GM23338 (cell line): ENCODE measurements at regions not wholly inside any gene's neighbourhood (a gene's known extent, or its start where the extent isn't known, plus 50 kb on each side); places are given as distances from the start of the nearest gene placed in this dataset.

Experiments used
- ATAC-seq: fragments of 200-7000 bp; cut with Tn5 transposase; 3 replicates; pipeline ENCODE4 v1.9.1; 2020
- DNase-seq: peaks from one replicate; pipeline ENCODE4 v3.0.0-alpha.2; 2015; ENCODE audit warnings: low spot score
- H2AFZ ChIP-seq: fragments of 200-600 bp; sonication (generic); 2 replicates; pipeline ENCODE4 v1.8.0; 2016; ENCODE audit warnings: antibody characterized with exemption, mild to moderate bottlenecking, moderate library complexity
- H3F3A ChIP-seq: fragments of 200-600 bp; sonication (generic); replicated peaks from 2 replicates; pipeline ENCODE4 v1.8.0; 2017; ENCODE audit warnings: antibody characterized with exemption, mixed run types, low read depth
- H3K27ac ChIP-seq: fragments of 200-600 bp; sonication (generic); 2 replicates; pipeline ENCODE4 v1.6.1; 2016; ENCODE audit warnings: low read depth
- H3K27me3 ChIP-seq: fragments of 200-600 bp; sonication (generic); 2 replicates; pipeline ENCODE4 v1.8.0; 2016; ENCODE audit warnings: mild to moderate bottlenecking, mixed run types, moderate library complexity; ENCODE audit not compliant: insufficient read depth
- H3K36me3 ChIP-seq: fragments of 200-600 bp; sonication (generic); 2 replicates; pipeline ENCODE4 v1.8.0; 2016; ENCODE audit warnings: mild to moderate bottlenecking; ENCODE audit not compliant: insufficient read depth
- H3K4me1 ChIP-seq: fragments of 200-600 bp; sonication (generic); 2 replicates; pipeline ENCODE4 v1.8.0; 2016; ENCODE audit warnings: mild to moderate bottlenecking, moderate library complexity; ENCODE audit not compliant: insufficient read depth
- H3K4me2 ChIP-seq: fragments of 200-600 bp; sonication (generic); 2 replicates; pipeline ENCODE4 v1.7.1; 2017; ENCODE audit warnings: mixed run types
- H3K4me3 ChIP-seq: fragments of 200-600 bp; sonication (generic); 2 replicates; pipeline ENCODE4 v1.6.1; 2016; ENCODE audit warnings: mixed run types
- H3K79me2 ChIP-seq: fragments of 200-600 bp; sonication (generic); replicated peaks from 2 replicates; pipeline ENCODE4 v1.8.0; 2017; ENCODE audit warnings: mild to moderate bottlenecking; ENCODE audit not compliant: insufficient read depth
- H3K9me2 ChIP-seq: fragments of 200-600 bp; sonication (generic); 2 replicates; pipeline ENCODE4 v1.8.0; 2017; ENCODE audit not compliant: insufficient read depth
- H4K20me1 ChIP-seq: fragments of 200-600 bp; sonication (generic); replicated peaks from 2 replicates; pipeline ENCODE4 v1.8.0; 2017; ENCODE audit warnings: mild to moderate bottlenecking; ENCODE audit not compliant: insufficient read depth
- H3K27ac Mint-ChIP-seq: 2 replicates; pipeline ENCODE4 v1.8.0; 2020; ENCODE audit warnings: inconsistent platforms, mild to moderate bottlenecking, moderate library complexity, mixed read lengths
- H3K27me3 Mint-ChIP-seq: 3 replicates; pipeline ENCODE4 v1.8.0; 2022; ENCODE audit warnings: low read depth, mild to moderate bottlenecking, moderate library complexity, mixed read lengths, inconsistent platforms; ENCODE audit not compliant: insufficient read depth, poor library complexity
- H3K36me3 Mint-ChIP-seq: 3 replicates; pipeline ENCODE4 v1.8.0; 2021; ENCODE audit warnings: low read depth, mild to moderate bottlenecking, inconsistent platforms, moderate library complexity, mixed read lengths
- H3K4me1 Mint-ChIP-seq: 3 replicates; pipeline ENCODE4 v1.8.0; 2020; ENCODE audit warnings: mild to moderate bottlenecking, inconsistent platforms, mixed read lengths
- H3K4me3 Mint-ChIP-seq: 3 replicates; pipeline ENCODE4 v1.8.0; 2021; ENCODE audit warnings: moderate library complexity, mild to moderate bottlenecking, inconsistent platforms, mixed read lengths
- H3K9me3 Mint-ChIP-seq: 3 replicates; pipeline ENCODE4 v1.8.0; 2020; ENCODE audit warnings: moderate library complexity, mild to moderate bottlenecking, inconsistent platforms, mixed read lengths
- CREB1 ChIP-seq: fragments of 250-450 bp; sonication (Bioruptor Pico); IDR thresholded peaks from 2 replicates; pipeline ENCODE4 v1.5.0; 2020; ENCODE audit warnings: low read depth, mild to moderate bottlenecking, moderate library complexity
- CTCF ChIP-seq, 2 experiments: fragments of 200-600 bp in 1 of 2; sonication (generic) in 1 of 2; conservative IDR thresholded peaks; 2 replicates each; pipeline versions ENCODE4 v1.5.1 to v1.6.1; 2016 to 2017; ENCODE audit warnings: antibody characterized with exemption in 2 of 2, low read depth in 2 of 2, mild to moderate bottlenecking in 2 of 2, moderate library complexity in 1 of 2
- EZH2 ChIP-seq: fragments of 200-600 bp; sonication (generic); IDR thresholded peaks from one replicate; pipeline ENCODE4 v1.8.0; 2017; ENCODE audit warnings: antibody characterized with exemption, mild to moderate bottlenecking, low read depth; ENCODE audit not compliant: unreplicated experiment
- EZH2phosphoT487 ChIP-seq: fragments of 200-600 bp; sonication (generic); IDR thresholded peaks from one replicate; pipeline ENCODE4 v1.8.1; 2018; ENCODE audit warnings: antibody characterized with exemption; ENCODE audit not compliant: unreplicated experiment
- NANOG ChIP-seq: IDR thresholded peaks from 2 replicates; pipeline ENCODE4 v1.6.1; 2016; ENCODE audit warnings: antibody characterized with exemption, borderline replicate concordance
- POLR2AphosphoS5 ChIP-seq: IDR thresholded peaks from 2 replicates; pipeline ENCODE4 v1.6.1; 2016; ENCODE audit warnings: antibody characterized with exemption, low read depth
- STAT1 ChIP-seq: IDR thresholded peaks from one replicate; pipeline ENCODE4 v1.6.1; 2016; ENCODE audit warnings: antibody characterized with exemption; ENCODE audit not compliant: unreplicated experiment
- ZNF114 ChIP-seq: fragments of 250-450 bp; sonication (Bioruptor Pico); IDR thresholded peaks from 2 replicates; pipeline ENCODE4 v1.5.0; 2020; ENCODE audit warnings: mild to moderate bottlenecking, moderate library complexity
- ZNF331 ChIP-seq: fragments of 250-450 bp; sonication (Bioruptor Pico); IDR thresholded peaks from 2 replicates; pipeline ENCODE4 v1.5.0; 2020; ENCODE audit warnings: low read depth, mild to moderate bottlenecking, moderate library complexity
- ZNF462 ChIP-seq: fragments of 250-450 bp; sonication (Bioruptor Pico); IDR thresholded peaks from 2 replicates; pipeline ENCODE4 v1.5.0; 2020; ENCODE audit warnings: mild to moderate bottlenecking, moderate library complexity
- TF ChIP-seq, protein P1 (sequence below): IDR thresholded peaks from 2 replicates; pipeline ENCODE4 v1.6.1; 2016; ENCODE audit warnings: antibody characterized with exemption

- peaks cover 16% of the 10 kb centered on the region for H3K4me1 ChIP-seq
- H3K4me2 ChIP-seq, result no peak overlapping the region
- no peak overlapping the region for H3K4me3 ChIP-seq
- no peaks in the 10 kb centered on the region for H3K9me3 Mint-ChIP-seq
- no peaks in the 10 kb centered on the region for H4K20me1 ChIP-seq
- H3K27ac Mint-ChIP-seq, result no peak overlapping the region
- H3K36me3 ChIP-seq, result no peaks in the 10 kb centered on the region
- H3K27me3 ChIP-seq, result no peaks in the 10 kb centered on the region
- no peaks in the 10 kb centered on the region for H3F3A ChIP-seq
- peaks cover 36% of the 10 kb centered on the region for H3K4me1 Mint-ChIP-seq
- H3K36me3 Mint-ChIP-seq, result no peaks in the 10 kb centered on the region
- no peak overlapping the region for H3K27ac ChIP-seq
- DNase-seq (no peak), ATAC-seq (no peak)
- no peak overlapping the region for H3K4me3 Mint-ChIP-seq
- TF ChIP-seq EZH2, result no peak
- no peak for TF ChIP-seq EZH2phosphoT487
- no peak for TF ChIP-seq ZNF462 (CRISPR knock-in tag)
- no peak for TF ChIP-seq ZNF331 (CRISPR knock-in tag)
- no peak for TF ChIP-seq POLR2AphosphoS5
- TF ChIP-seq STAT1, result no peak
- no peak for TF ChIP-seq CREB1
- TF ChIP-seq, protein P1, sequence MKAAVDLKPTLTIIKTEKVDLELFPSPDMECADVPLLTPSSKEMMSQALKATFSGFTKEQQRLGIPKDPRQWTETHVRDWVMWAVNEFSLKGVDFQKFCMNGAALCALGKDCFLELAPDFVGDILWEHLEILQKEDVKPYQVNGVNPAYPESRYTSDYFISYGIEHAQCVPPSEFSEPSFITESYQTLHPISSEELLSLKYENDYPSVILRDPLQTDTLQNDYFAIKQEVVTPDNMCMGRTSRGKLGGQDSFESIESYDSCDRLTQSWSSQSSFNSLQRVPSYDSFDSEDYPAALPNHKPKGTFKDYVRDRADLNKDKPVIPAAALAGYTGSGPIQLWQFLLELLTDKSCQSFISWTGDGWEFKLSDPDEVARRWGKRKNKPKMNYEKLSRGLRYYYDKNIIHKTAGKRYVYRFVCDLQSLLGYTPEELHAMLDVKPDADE, result no peak
- no peak for TF ChIP-seq ZNF114 (CRISPR knock-in tag)
- TF ChIP-seq NANOG, result no peak
- no peak for TF ChIP-seq CTCF (conservative IDR thresholded peaks at IDR 0.05; ENCODE audit: low read depth in 2 of 2)
- no peaks in the 10 kb centered on the region for H3K79me2 ChIP-seq
- H2AFZ ChIP-seq, result no peak overlapping the region
- peaks cover 2% of the 10 kb centered on the region for H3K27me3 Mint-ChIP-seq
- H3K9me2 ChIP-seq, result no peaks in the 10 kb centered on the region
Observed at GRCh38 chr9:28960602-28961001, 1387.3 kb upstream of the C9orf72 start.
